ENCODE measurements at regions not wholly inside any gene's neighbourhood (a gene's known extent, or its start where the extent isn't known, plus 50 kb on each side); places are given as distances from the start of the nearest gene placed in this dataset.

- in situ Hi-C loops (cut with HindIII; ENCODE audit: low pct_ligation_motif_present, low sequenced_read_pairs) = no loop called here
- no peak overlapping the region for H3K27ac ChIP-seq
- no peak for DNase-seq
- H3K27me3 ChIP-seq (replicated peaks) = no peaks in the 10 kb centered on the region
- TF ChIP-seq, protein P1, sequence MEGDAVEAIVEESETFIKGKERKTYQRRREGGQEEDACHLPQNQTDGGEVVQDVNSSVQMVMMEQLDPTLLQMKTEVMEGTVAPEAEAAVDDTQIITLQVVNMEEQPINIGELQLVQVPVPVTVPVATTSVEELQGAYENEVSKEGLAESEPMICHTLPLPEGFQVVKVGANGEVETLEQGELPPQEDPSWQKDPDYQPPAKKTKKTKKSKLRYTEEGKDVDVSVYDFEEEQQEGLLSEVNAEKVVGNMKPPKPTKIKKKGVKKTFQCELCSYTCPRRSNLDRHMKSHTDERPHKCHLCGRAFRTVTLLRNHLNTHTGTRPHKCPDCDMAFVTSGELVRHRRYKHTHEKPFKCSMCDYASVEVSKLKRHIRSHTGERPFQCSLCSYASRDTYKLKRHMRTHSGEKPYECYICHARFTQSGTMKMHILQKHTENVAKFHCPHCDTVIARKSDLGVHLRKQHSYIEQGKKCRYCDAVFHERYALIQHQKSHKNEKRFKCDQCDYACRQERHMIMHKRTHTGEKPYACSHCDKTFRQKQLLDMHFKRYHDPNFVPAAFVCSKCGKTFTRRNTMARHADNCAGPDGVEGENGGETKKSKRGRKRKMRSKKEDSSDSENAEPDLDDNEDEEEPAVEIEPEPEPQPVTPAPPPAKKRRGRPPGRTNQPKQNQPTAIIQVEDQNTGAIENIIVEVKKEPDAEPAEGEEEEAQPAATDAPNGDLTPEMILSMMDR (IDR thresholded peaks at IDR 0.05; ENCODE audit: low read depth, low read length, missing control alignments) = no peak
- H3K36me3 ChIP-seq (replicated peaks) = no peaks in the 10 kb centered on the region
- no peak overlapping the region for H3K4me3 ChIP-seq (ENCODE audit: low read depth, low read length)
These were observed 428.7 kb upstream of the EPHA3 start for GRCh38 chr3:88678747-88679146.

DNA sequence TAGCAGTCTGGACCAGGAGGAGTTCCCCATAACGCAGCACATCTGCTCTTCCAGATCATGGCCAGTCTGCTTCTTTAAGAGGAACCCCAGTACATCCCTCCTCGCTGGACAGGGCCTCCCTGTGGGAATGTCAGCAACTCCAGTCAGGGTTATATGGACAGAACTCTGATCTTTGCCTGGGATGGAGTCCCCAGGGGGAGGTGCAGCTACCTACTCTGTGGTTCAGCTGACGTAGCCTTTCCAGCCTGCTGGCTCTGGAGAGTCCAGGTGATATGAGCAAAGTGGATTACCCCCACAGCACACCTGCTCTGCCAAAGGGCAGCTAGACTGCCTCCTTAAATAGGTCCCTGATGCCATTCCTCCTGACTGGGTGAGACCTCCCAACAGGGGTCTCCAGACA lies 417.1 kb upstream of the EPHA3 start:
- no peak overlapping the region for H3K4me3 ChIP-seq (ENCODE audit: low read depth, low read length)
- no peaks in the 10 kb centered on the region for H3K27me3 ChIP-seq (replicated peaks)
- no peak for DNase-seq
- in situ Hi-C loops (cut with HindIII; ENCODE audit: low pct_ligation_motif_present, low sequenced_read_pairs) = no loop called here
- H3K36me3 ChIP-seq (replicated peaks) = no peaks in the 10 kb centered on the region
- H3K27ac ChIP-seq = no peak overlapping the region
- TF ChIP-seq, protein P1 (IDR thresholded peaks at IDR 0.05; ENCODE audit: low read depth, low read length, missing control alignments) = no peak

DNA sequence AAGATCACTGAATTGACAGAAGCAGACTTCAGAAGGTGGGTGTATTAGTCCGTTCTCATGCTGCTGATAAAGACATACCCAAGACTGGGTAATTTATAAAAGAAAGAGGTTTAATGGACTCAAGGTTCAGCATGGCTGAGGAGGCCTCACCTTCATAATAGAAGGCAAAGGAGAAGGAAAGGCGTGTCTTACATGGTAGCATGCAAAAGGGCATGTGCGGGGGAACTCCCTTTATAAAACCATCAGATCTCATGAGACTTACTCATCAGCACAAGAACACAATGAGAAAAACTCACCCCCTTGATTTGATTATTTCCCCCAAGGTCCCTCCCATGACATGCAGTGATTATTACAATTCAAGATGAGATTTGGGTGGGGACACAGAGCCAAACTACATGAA lies 416.3 kb upstream of the EPHA3 start:
- DNase-seq = no peak
- TF ChIP-seq, protein P1 (IDR thresholded peaks at IDR 0.05; ENCODE audit: low read depth, low read length, missing control alignments) = no peak
- Histone ChIP-seq H3K27ac (no peak overlapping the region), H3K4me3 (ENCODE audit: low read depth, low read length) (no peak overlapping the region), H3K27me3 (replicated peaks) (no peaks in the 10 kb centered on the region), H3K36me3 (replicated peaks) (no peaks in the 10 kb centered on the region)
- in situ Hi-C loops (cut with HindIII; ENCODE audit: low pct_ligation_motif_present, low sequenced_read_pairs) = no loop called here

- TF ChIP-seq, protein P1 (IDR thresholded peaks at IDR 0.05; ENCODE audit: low read depth, low read length, missing control alignments) = no peak
- no peak for DNase-seq
- H3K27ac ChIP-seq = no peak overlapping the region
- H3K4me3 ChIP-seq (ENCODE audit: low read depth, low read length) = no peak overlapping the region
- H3K27me3 ChIP-seq (replicated peaks) = no peaks in the 10 kb centered on the region
- in situ Hi-C loops (cut with HindIII; ENCODE audit: low pct_ligation_motif_present, low sequenced_read_pairs) = no loop called here
- no peaks in the 10 kb centered on the region for H3K36me3 ChIP-seq (replicated peaks)
These were observed 403.8 kb upstream of the EPHA3 start for GRCh38 chr3:88703501-88704059.

DNA sequence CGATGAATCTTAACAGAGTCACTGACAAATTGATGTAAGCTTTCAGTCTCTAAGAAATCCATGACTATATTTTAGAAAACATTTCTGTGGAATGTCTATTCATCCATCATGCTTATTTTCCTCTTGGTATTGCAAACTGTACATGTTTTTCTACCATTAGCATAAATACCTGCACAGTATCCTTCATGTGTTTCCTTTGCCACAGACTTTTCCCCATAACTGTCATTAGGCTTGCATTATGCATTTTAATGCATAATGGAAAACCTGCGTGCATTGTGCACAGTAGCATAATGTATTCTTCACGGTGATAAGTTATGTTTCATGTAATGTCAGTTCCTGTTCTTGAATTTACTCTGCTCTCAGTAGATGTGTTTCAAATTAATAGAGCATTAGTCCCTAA lies 403.1 kb upstream of the EPHA3 start:
- Histone ChIP-seq H3K36me3 (replicated peaks) (no peaks in the 10 kb centered on the region), H3K27ac (no peak overlapping the region), H3K27me3 (replicated peaks) (no peaks in the 10 kb centered on the region), H3K4me3 (ENCODE audit: low read depth, low read length) (no peak overlapping the region)
- in situ Hi-C loops (cut with HindIII; ENCODE audit: low pct_ligation_motif_present, low sequenced_read_pairs) = no loop called here
- no peak for DNase-seq
- TF ChIP-seq, protein P1 (IDR thresholded peaks at IDR 0.05; ENCODE audit: low read depth, low read length, missing control alignments) = no peak

- TF ChIP-seq, protein P1 (IDR thresholded peaks at IDR 0.05; ENCODE audit: low read depth, low read length, missing control alignments) = no peak
- H3K27me3 ChIP-seq (replicated peaks) = no peaks in the 10 kb centered on the region
- no peak overlapping the region for H3K27ac ChIP-seq
- in situ Hi-C loops (cut with HindIII; ENCODE audit: low pct_ligation_motif_present, low sequenced_read_pairs) = no loop called here
- no peak for DNase-seq
- no peak overlapping the region for H3K4me3 ChIP-seq (ENCODE audit: low read depth, low read length)
- H3K36me3 ChIP-seq (replicated peaks) = no peaks in the 10 kb centered on the region
These were observed 399.6 kb upstream of the EPHA3 start for GRCh38 chr3:88707837-88708236.

Data from brain microvascular endothelial cell (primary cell).